Activated naive CD4-positive, alpha-beta T cell treated with anti-CD3 and anti-CD28 coated beads, Interleukin-2, amount 50 U/mL, for 24 hours (primary cell): ENCODE measurements at regions not wholly inside any gene's neighbourhood (a gene's known extent, or its start where the extent isn't known, plus 50 kb on each side); places are given as distances from the start of the nearest gene placed in this dataset.
"Not testable (repeated sequence)": the region's sequence is repeated elsewhere in the genome, so short reads cannot be mapped to it uniquely, and the experiment has no call there.

ENCODE experiments used
- H3K27ac Mint-ChIP-seq: one replicate; pipeline ENCODE4 v1.8.0; 2021; ENCODE audit warnings: mild to moderate bottlenecking, mixed read lengths
- H3K27me3 Mint-ChIP-seq: one replicate; pipeline ENCODE4 v1.8.0; 2021; ENCODE audit warnings: mixed read lengths
- H3K36me3 Mint-ChIP-seq: one replicate; pipeline ENCODE4 v1.8.0; 2021; ENCODE audit warnings: mixed read lengths
- H3K4me1 Mint-ChIP-seq: one replicate; pipeline ENCODE4 v1.8.0; 2021; ENCODE audit warnings: mixed read lengths
- H3K4me3 Mint-ChIP-seq: one replicate; pipeline ENCODE4 v1.8.0; 2021; ENCODE audit warnings: mild to moderate bottlenecking, mixed read lengths
- H3K9me3 Mint-ChIP-seq: one replicate; pipeline ENCODE4 v1.8.0; 2021; ENCODE audit warnings: mixed read lengths

- no peaks in the 10 kb centered on the region for H3K27me3 Mint-ChIP-seq
- H3K4me1 Mint-ChIP-seq: no peaks in the 10 kb centered on the region
- no peaks in the 10 kb centered on the region for H3K36me3 Mint-ChIP-seq
- no peak overlapping the region for H3K27ac Mint-ChIP-seq
- H3K9me3 Mint-ChIP-seq: peaks cover 9% of the 10 kb centered on the region
- H3K4me3 Mint-ChIP-seq: no peak overlapping the region
Observed at GRCh38 chr2:34252111-34252510, 653.0 kb upstream of the FAM98A start.

GRCh38 chr2:34251578-34251977 lies 652.5 kb upstream of the FAM98A start:
- Mint-ChIP-seq H3K4me1 (no peaks in the 10 kb centered on the region), H3K4me3 (no peak overlapping the region), H3K36me3 (no peaks in the 10 kb centered on the region), H3K27ac (no peak overlapping the region), H3K9me3 (peaks cover 9% of the 10 kb centered on the region), H3K27me3 (no peaks in the 10 kb centered on the region)

GRCh38 chr2:34244195-34244594 lies 645.1 kb upstream of the FAM98A start:
- no peaks in the 10 kb centered on the region for H3K36me3 Mint-ChIP-seq

GRCh38 chr2:34242763-34243123 lies 643.6 kb upstream of the FAM98A start:
- no peaks in the 10 kb centered on the region for H3K27me3 Mint-ChIP-seq
- H3K27ac Mint-ChIP-seq: no peak overlapping the region
- no peaks in the 10 kb centered on the region for H3K4me1 Mint-ChIP-seq
- no peaks in the 10 kb centered on the region for H3K36me3 Mint-ChIP-seq
- H3K4me3 Mint-ChIP-seq: no peak overlapping the region
- no peaks in the 10 kb centered on the region for H3K9me3 Mint-ChIP-seq

More at GRCh38 chr2:34244195-34244594, 645.1 kb upstream of the FAM98A start:
- no peaks in the 10 kb centered on the region for H3K27me3 Mint-ChIP-seq
- no peak overlapping the region for H3K27ac Mint-ChIP-seq
- no peaks in the 10 kb centered on the region for H3K9me3 Mint-ChIP-seq
- H3K4me3 Mint-ChIP-seq: no peak overlapping the region
- H3K4me1 Mint-ChIP-seq: no peaks in the 10 kb centered on the region

GRCh38 chr2:34241905-34242762 lies 643.0 kb upstream of the FAM98A start:
- H3K4me3 Mint-ChIP-seq: no peak overlapping the region
- H3K9me3 Mint-ChIP-seq: no peaks in the 10 kb centered on the region
- H3K4me1 Mint-ChIP-seq: no peaks in the 10 kb centered on the region
- H3K27me3 Mint-ChIP-seq: no peaks in the 10 kb centered on the region
- H3K27ac Mint-ChIP-seq: no peak overlapping the region
- no peaks in the 10 kb centered on the region for H3K36me3 Mint-ChIP-seq

GRCh38 chr2:34239511-34239910 lies 640.4 kb upstream of the FAM98A start:
- no peaks in the 10 kb centered on the region for H3K36me3 Mint-ChIP-seq
- H3K27ac Mint-ChIP-seq: no peak overlapping the region
- no peaks in the 10 kb centered on the region for H3K4me1 Mint-ChIP-seq
- no peak overlapping the region for H3K4me3 Mint-ChIP-seq
- H3K27me3 Mint-ChIP-seq: no peaks in the 10 kb centered on the region
- H3K9me3 Mint-ChIP-seq: peaks cover 9% of the 10 kb centered on the region

- Mint-ChIP-seq H3K4me1 (no peaks in the 10 kb centered on the region), H3K27me3 (no peaks in the 10 kb centered on the region), H3K36me3 (no peaks in the 10 kb centered on the region), H3K27ac (no peak overlapping the region), H3K9me3 (peaks cover 9% of the 10 kb centered on the region), H3K4me3 (no peak overlapping the region)
Observed at GRCh38 chr2:34234823-34235222, 635.7 kb upstream of the FAM98A start.

GRCh38 chr2:34229998-34230397 lies 630.9 kb upstream of the FAM98A start:
- Mint-ChIP-seq H3K27me3 (no peaks in the 10 kb centered on the region), H3K27ac (no peak overlapping the region), H3K36me3 (no peaks in the 10 kb centered on the region), H3K4me1 (no peaks in the 10 kb centered on the region), H3K4me3 (no peak overlapping the region), H3K9me3 (no peaks in the 10 kb centered on the region)

GRCh38 chr2:34215174-34215573 lies 616.1 kb upstream of the FAM98A start:
- Mint-ChIP-seq H3K27me3 (no peaks in the 10 kb centered on the region), H3K4me3 (no peak overlapping the region), H3K4me1 (no peaks in the 10 kb centered on the region), H3K36me3 (no peaks in the 10 kb centered on the region), H3K9me3 (peaks cover 14% of the 10 kb centered on the region), H3K27ac (no peak overlapping the region)

- H3K27ac Mint-ChIP-seq, H3K4me1 Mint-ChIP-seq, H3K4me3 Mint-ChIP-seq, H3K36me3 Mint-ChIP-seq, H3K27me3 Mint-ChIP-seq: not testable (repeated sequence)
- peaks cover 29% of the 10 kb centered on the region for H3K9me3 Mint-ChIP-seq
Observed at GRCh38 chr2:34210382-34210781, 611.3 kb upstream of the FAM98A start.

- no peaks in the 10 kb centered on the region for H3K4me1 Mint-ChIP-seq
- peaks cover 15% of the 10 kb centered on the region for H3K9me3 Mint-ChIP-seq
- no peaks in the 10 kb centered on the region for H3K36me3 Mint-ChIP-seq
- no peak overlapping the region for H3K27ac Mint-ChIP-seq
- H3K27me3 Mint-ChIP-seq: no peaks in the 10 kb centered on the region
- no peak overlapping the region for H3K4me3 Mint-ChIP-seq
Observed at GRCh38 chr2:34204560-34204959, 605.5 kb upstream of the FAM98A start.

GRCh38 chr2:34201099-34201498 lies 602.0 kb upstream of the FAM98A start:
- no peaks in the 10 kb centered on the region for H3K27me3 Mint-ChIP-seq
- peaks cover 6% of the 10 kb centered on the region for H3K9me3 Mint-ChIP-seq
- no peak overlapping the region for H3K27ac Mint-ChIP-seq
- H3K36me3 Mint-ChIP-seq: no peaks in the 10 kb centered on the region
- no peak overlapping the region for H3K4me3 Mint-ChIP-seq
- no peaks in the 10 kb centered on the region for H3K4me1 Mint-ChIP-seq

- Mint-ChIP-seq H3K27ac (no peak overlapping the region), H3K4me3 (no peak overlapping the region), H3K36me3 (no peaks in the 10 kb centered on the region), H3K27me3 (no peaks in the 10 kb centered on the region), H3K9me3 (peaks cover 10% of the 10 kb centered on the region), H3K4me1 (no peaks in the 10 kb centered on the region)
Observed at GRCh38 chr2:34199971-34200370, 600.9 kb upstream of the FAM98A start.

- no peaks in the 10 kb centered on the region for H3K36me3 Mint-ChIP-seq
- no peaks in the 10 kb centered on the region for H3K27me3 Mint-ChIP-seq
- no peaks in the 10 kb centered on the region for H3K4me1 Mint-ChIP-seq
- H3K4me3 Mint-ChIP-seq: no peak overlapping the region
- H3K27ac Mint-ChIP-seq: no peak overlapping the region
- peaks cover 12% of the 10 kb centered on the region for H3K9me3 Mint-ChIP-seq
Observed at GRCh38 chr2:34193164-34193563, 594.1 kb upstream of the FAM98A start.

- Mint-ChIP-seq H3K4me1 (no peaks in the 10 kb centered on the region), H3K9me3 (peaks cover 12% of the 10 kb centered on the region), H3K27me3 (no peaks in the 10 kb centered on the region), H3K27ac (no peak overlapping the region), H3K36me3 (no peaks in the 10 kb centered on the region), H3K4me3 (no peak overlapping the region)
Observed at GRCh38 chr2:34188464-34189303, 589.6 kb upstream of the FAM98A start.

GRCh38 chr2:34179511-34179910 lies 580.4 kb upstream of the FAM98A start:
- no peak overlapping the region for H3K4me3 Mint-ChIP-seq
- no peaks in the 10 kb centered on the region for H3K27me3 Mint-ChIP-seq
- H3K4me1 Mint-ChIP-seq: no peaks in the 10 kb centered on the region
- no peak overlapping the region for H3K27ac Mint-ChIP-seq
- H3K9me3 Mint-ChIP-seq: peaks cover 8% of the 10 kb centered on the region
- H3K36me3 Mint-ChIP-seq: no peaks in the 10 kb centered on the region
